CD14-positive monocyte (primary cell): ENCODE measurements at regions not wholly inside any gene's neighbourhood (a gene's known extent, or its start where the extent isn't known, plus 50 kb on each side); places are given as distances from the start of the nearest gene placed in this dataset.
A peak's percentile ranks its signal among the peaks of the same experiment; 100 is the strongest.

Experiments used
- DNase-seq, 3 donors: peaks; one replicate each; pipeline ENCODE4 v3.0.0-alpha.2; 2011 to 2022
- H2AFZ ChIP-seq: 2 replicates; pipeline ENCODE4 v1.6.0; 2012; ENCODE audit warnings: mild to moderate bottlenecking, low read depth, low read length, inconsistent platforms; ENCODE audit not compliant: insufficient read depth, poor library complexity, severe bottlenecking
- H3K27ac ChIP-seq, 2 donors: 1 replicate in 1 of 2; 2 replicates in 1 of 2; pipeline ENCODE4 v1.5.1; 2012 to 2013; ENCODE audit warnings: low read length in 2 of 2, control low read depth in 1 of 2, inconsistent platforms in 1 of 2, low read depth in 1 of 2, mild to moderate bottlenecking in 1 of 2
- H3K27me3 ChIP-seq, 2 donors: one replicate each; pipeline versions ENCODE4 v1.6.0 to v1.6.1; 2011 to 2013; ENCODE audit warnings: low read length in 2 of 2; ENCODE audit not compliant: control insufficient read depth in 2 of 2, insufficient read depth in 2 of 2
- H3K36me3 ChIP-seq, 2 donors: replicated peaks in 1 of 2; 1 replicate in 1 of 2; 2 replicates in 1 of 2; pipeline versions ENCODE4 v1.5.1 to v1.6.1; 2012 to 2013; ENCODE audit warnings: low read length in 2 of 2, control low read depth in 1 of 2, inconsistent platforms in 1 of 2, mild to moderate bottlenecking in 1 of 2; ENCODE audit not compliant: insufficient read depth in 2 of 2, control insufficient read depth in 1 of 2
- H3K4me1 ChIP-seq, 2 donors: 1 replicate in 1 of 2; 2 replicates in 1 of 2; pipeline versions ENCODE4 v1.5.1 to v1.6.1; 2012 to 2013; ENCODE audit warnings: low read length in 2 of 2, control low read depth in 1 of 2, inconsistent platforms in 1 of 2, mild to moderate bottlenecking in 1 of 2, moderate library complexity in 1 of 2; ENCODE audit not compliant: insufficient read depth in 2 of 2, control insufficient read depth in 1 of 2
- H3K4me2 ChIP-seq: replicated peaks from 2 replicates; pipeline ENCODE3; 2012; ENCODE audit warnings: low read length, moderate library complexity, mild to moderate bottlenecking; ENCODE audit not compliant: poor library complexity, severe bottlenecking; ENCODE audit errors: extremely low read depth
- H3K4me3 ChIP-seq, 3 experiments: fragments of 200-600 bp in 1 of 3; sonication (generic) in 1 of 3; replicated peaks in 1 of 3; 1 replicate in 2 of 3; 2 replicates in 1 of 3; pipeline ENCODE4 v1.5.1; 2011 to 2013; ENCODE audit warnings: low read length in 3 of 3, mild to moderate bottlenecking in 3 of 3, control low read depth in 2 of 3, low read depth in 2 of 3, inconsistent platforms in 1 of 3, moderate library complexity in 1 of 3
- H3K79me2 ChIP-seq: 2 replicates; pipeline ENCODE4 v1.6.0; 2012; ENCODE audit warnings: mild to moderate bottlenecking, control low read depth, inconsistent platforms, low read length, moderate library complexity; ENCODE audit not compliant: insufficient read depth
- H3K9ac ChIP-seq: 2 replicates; pipeline ENCODE4 v1.6.0; 2017; ENCODE audit warnings: low read length, mild to moderate bottlenecking; ENCODE audit not compliant: insufficient read depth, poor library complexity, severe bottlenecking
- H3K9me3 ChIP-seq, 2 donors: replicated peaks in 1 of 2; 1 replicate in 1 of 2; 2 replicates in 1 of 2; pipeline versions ENCODE4 v1.5.1 to v1.6.1; 2012 to 2013; ENCODE audit warnings: low read length in 2 of 2, control low read depth in 1 of 2; ENCODE audit not compliant: control insufficient read depth in 1 of 2, insufficient read depth in 1 of 2
- H4K20me1 ChIP-seq: 2 replicates; pipeline ENCODE4 v1.6.0; 2012; ENCODE audit warnings: mild to moderate bottlenecking, low read length, control low read depth, moderate library complexity; ENCODE audit not compliant: insufficient read depth
- H3K27ac Mint-ChIP-seq, 7 donors: one replicate each; pipeline ENCODE4 v1.8.0; 2020; ENCODE audit warnings: mild to moderate bottlenecking in 7 of 7, mixed read lengths in 7 of 7, moderate library complexity in 6 of 7, inconsistent platforms in 2 of 7
- H3K27me3 Mint-ChIP-seq, 3 donors: one replicate each; pipeline ENCODE4 v1.8.0; 2021 to 2022; ENCODE audit warnings: low read depth in 3 of 3, mild to moderate bottlenecking in 3 of 3, mixed read lengths in 3 of 3, moderate library complexity in 3 of 3, inconsistent platforms in 1 of 3
- H3K36me3 Mint-ChIP-seq, 2 donors: one replicate each; pipeline ENCODE4 v1.8.0; 2020; ENCODE audit warnings: mixed read lengths in 2 of 2, inconsistent platforms in 1 of 2, mild to moderate bottlenecking in 1 of 2
- H3K4me1 Mint-ChIP-seq: one replicate; pipeline ENCODE4 v1.8.0; 2020; ENCODE audit warnings: mild to moderate bottlenecking, mixed read lengths
- H3K4me3 Mint-ChIP-seq, 2 donors: one replicate each; pipeline ENCODE4 v1.8.0; 2020; ENCODE audit warnings: mild to moderate bottlenecking in 2 of 2, mixed read lengths in 2 of 2, moderate library complexity in 1 of 2
- H3K9me3 Mint-ChIP-seq, 7 donors: one replicate each; pipeline ENCODE4 v1.8.0; 2020 to 2022; ENCODE audit warnings: mixed read lengths in 7 of 7, mild to moderate bottlenecking in 6 of 7, moderate library complexity in 6 of 7, inconsistent platforms in 2 of 7
- WGBS: methylation state at CpG from one replicate; pipeline ENCODE4 v1.1.5; 2013; ENCODE audit warnings: missing lambda C conversion rate; ENCODE audit not compliant: insufficient coverage; 5-methylcytosine and 5-hydroxymethylcytosine counted together
- intact Hi-C, 2 donors: fragments of 100-400 bp; cut with micrococcal nuclease; formaldehyde crosslinking; loops; one replicate each; pipeline versions ENCODE4 v1.15.0 to v1.15.1; 2023
- TF ChIP-seq, protein P1 (sequence below): fragments of 200-600 bp; IDR thresholded peaks from one replicate; pipeline ENCODE4 v1.8.0; 2022; ENCODE audit warnings: antibody characterized with exemption, mild to moderate bottlenecking

DNA sequence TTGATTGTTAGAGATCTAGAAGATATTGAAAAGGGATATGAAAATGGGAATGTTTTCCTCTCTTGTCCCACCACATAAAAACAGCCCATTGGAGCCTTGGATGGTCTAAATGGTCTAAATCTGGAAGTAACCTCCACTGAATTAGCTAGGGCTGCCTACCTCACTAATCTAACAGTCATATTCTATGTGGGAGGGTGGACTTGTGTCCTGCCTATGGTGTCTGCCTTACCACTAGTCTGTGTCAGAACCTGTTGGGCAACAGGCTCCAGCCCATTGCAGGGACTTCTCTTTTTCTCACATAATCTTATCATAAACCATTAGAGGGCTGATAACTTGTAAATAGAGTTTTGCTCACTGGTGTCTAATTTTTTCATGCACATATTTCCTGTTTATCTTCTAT is 548.8 kb upstream of the CDH18 start:
- Histone ChIP-seq H3K9me3 (no peaks in the 10 kb centered on the region), H3K79me2 (no peaks in the 10 kb centered on the region), H2AFZ (no peak overlapping the region), H3K27ac (no peak overlapping the region), H3K4me1 (peaks cover 14 to 17% of the 10 kb centered on the region in 2 donors), H3K4me2 (no peak overlapping the region), H3K9ac (no peak overlapping the region), H3K27me3 (no peaks in the 10 kb centered on the region), H3K36me3 (no peaks in the 10 kb centered on the region), H3K4me3 (no peak overlapping the region), H4K20me1 (no peaks in the 10 kb centered on the region)
- intact Hi-C loops, result no loop called here
- TF ChIP-seq, protein P1, sequence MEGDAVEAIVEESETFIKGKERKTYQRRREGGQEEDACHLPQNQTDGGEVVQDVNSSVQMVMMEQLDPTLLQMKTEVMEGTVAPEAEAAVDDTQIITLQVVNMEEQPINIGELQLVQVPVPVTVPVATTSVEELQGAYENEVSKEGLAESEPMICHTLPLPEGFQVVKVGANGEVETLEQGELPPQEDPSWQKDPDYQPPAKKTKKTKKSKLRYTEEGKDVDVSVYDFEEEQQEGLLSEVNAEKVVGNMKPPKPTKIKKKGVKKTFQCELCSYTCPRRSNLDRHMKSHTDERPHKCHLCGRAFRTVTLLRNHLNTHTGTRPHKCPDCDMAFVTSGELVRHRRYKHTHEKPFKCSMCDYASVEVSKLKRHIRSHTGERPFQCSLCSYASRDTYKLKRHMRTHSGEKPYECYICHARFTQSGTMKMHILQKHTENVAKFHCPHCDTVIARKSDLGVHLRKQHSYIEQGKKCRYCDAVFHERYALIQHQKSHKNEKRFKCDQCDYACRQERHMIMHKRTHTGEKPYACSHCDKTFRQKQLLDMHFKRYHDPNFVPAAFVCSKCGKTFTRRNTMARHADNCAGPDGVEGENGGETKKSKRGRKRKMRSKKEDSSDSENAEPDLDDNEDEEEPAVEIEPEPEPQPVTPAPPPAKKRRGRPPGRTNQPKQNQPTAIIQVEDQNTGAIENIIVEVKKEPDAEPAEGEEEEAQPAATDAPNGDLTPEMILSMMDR, result no peak
- no peaks in the 10 kb centered on the region for H3K36me3 Mint-ChIP-seq
- peak; percentile 1 to 15 (median 2) for DNase-seq
- H3K9me3 Mint-ChIP-seq, result peaks cover 0 to 6% (median 2%) of the 10 kb centered on the region in 7 donors
- H3K27me3 Mint-ChIP-seq, result peaks cover 0 to 2% (median 1%) of the 10 kb centered on the region in 3 donors
- peaks cover 23% of the 10 kb centered on the region for H3K4me1 Mint-ChIP-seq
- no peak overlapping the region for H3K4me3 Mint-ChIP-seq
- H3K27ac Mint-ChIP-seq, result peak overlapping the region in 1 of 7 donors; percentile 71

DNA sequence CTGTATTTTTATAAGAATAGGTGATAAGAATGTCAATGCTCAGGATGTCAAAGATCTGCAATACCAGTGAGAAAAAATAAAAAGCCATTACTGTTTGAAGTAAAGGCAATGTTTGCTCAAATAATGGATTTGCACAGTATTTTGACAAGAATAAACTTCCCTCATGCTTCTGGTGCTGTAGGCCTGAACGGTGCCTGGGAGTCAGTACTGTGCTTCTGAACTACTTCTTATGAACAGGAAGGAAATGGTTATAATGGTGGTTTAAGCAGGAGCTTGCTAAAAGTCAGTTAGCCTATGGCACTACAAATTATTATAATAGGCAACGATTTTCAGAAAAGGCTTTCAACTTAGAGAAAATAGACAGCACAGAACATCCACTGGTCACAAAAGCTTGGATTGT is 548.3 kb upstream of the CDH18 start:
- intact Hi-C loops, result no loop called here
- no peak overlapping the region for H3K9ac ChIP-seq
- no peak overlapping the region for H3K4me3 Mint-ChIP-seq
- no peak for DNase-seq
- H3K36me3 ChIP-seq, result no peaks in the 10 kb centered on the region
- H3K27me3 ChIP-seq, result no peaks in the 10 kb centered on the region
- no peaks in the 10 kb centered on the region for H4K20me1 ChIP-seq
- H3K79me2 ChIP-seq, result no peaks in the 10 kb centered on the region
- peaks cover under 1 to 7% (median 2%) of the 10 kb centered on the region in 7 donors for H3K9me3 Mint-ChIP-seq
- no peak overlapping the region for H3K4me3 ChIP-seq
- H3K27ac Mint-ChIP-seq, result peak overlapping the region in 1 of 7 donors; percentile 18
- H3K9me3 ChIP-seq, result peaks cover 0 to 3% of the 10 kb centered on the region in 2 donors
- H3K27ac ChIP-seq, result no peak overlapping the region
- H3K4me1 ChIP-seq, result peaks cover 14 to 17% of the 10 kb centered on the region in 2 donors
- no peaks in the 10 kb centered on the region for H3K36me3 Mint-ChIP-seq
- H2AFZ ChIP-seq, result no peak overlapping the region
- peaks cover 0 to 2% (median 1%) of the 10 kb centered on the region in 3 donors for H3K27me3 Mint-ChIP-seq
- WGBS, result no CpG with 5 or more reads among the region's 2 CpGs
- peaks cover 23% of the 10 kb centered on the region for H3K4me1 Mint-ChIP-seq
- H3K4me2 ChIP-seq, result no peak overlapping the region
- TF ChIP-seq, protein P1, result no peak
